ENCODE measurements at regions not wholly inside any gene's neighbourhood (a gene's known extent, or its start where the extent isn't known, plus 50 kb on each side); places are given as distances from the start of the nearest gene placed in this dataset.

DNA sequence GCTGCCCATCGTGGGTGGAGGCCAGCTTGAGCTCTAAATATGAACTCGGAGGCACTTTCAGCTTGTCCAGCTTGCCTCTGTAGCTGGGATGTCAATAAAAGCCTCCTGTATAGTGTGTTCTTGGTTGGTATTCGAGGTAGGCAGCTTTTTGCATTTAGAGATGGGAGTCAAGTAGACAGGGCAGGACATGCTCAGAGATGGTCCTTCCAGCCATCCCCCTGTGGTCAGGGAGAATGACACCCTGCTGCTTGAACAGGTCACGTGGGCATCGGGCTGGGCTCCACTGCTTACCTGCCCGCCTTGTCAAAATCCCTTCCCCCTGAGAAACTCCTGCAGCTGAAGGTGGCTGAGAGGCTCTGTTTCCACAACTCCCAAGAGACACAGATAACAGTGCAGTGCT, 302.5 kb downstream of the ZNF536 start:
- TF ChIP-seq, protein P1, sequence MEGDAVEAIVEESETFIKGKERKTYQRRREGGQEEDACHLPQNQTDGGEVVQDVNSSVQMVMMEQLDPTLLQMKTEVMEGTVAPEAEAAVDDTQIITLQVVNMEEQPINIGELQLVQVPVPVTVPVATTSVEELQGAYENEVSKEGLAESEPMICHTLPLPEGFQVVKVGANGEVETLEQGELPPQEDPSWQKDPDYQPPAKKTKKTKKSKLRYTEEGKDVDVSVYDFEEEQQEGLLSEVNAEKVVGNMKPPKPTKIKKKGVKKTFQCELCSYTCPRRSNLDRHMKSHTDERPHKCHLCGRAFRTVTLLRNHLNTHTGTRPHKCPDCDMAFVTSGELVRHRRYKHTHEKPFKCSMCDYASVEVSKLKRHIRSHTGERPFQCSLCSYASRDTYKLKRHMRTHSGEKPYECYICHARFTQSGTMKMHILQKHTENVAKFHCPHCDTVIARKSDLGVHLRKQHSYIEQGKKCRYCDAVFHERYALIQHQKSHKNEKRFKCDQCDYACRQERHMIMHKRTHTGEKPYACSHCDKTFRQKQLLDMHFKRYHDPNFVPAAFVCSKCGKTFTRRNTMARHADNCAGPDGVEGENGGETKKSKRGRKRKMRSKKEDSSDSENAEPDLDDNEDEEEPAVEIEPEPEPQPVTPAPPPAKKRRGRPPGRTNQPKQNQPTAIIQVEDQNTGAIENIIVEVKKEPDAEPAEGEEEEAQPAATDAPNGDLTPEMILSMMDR (conservative IDR thresholded peaks at IDR 0.05 in 1 of 2, IDR thresholded peaks at IDR 0.05 in 1 of 2; ENCODE audit: low read depth in 1 of 2, low read length in 2 of 2): no peak
- TF ChIP-seq EZH2 (IDR thresholded peaks at IDR 0.05; ENCODE audit: low read length, missing control alignments): no peak
- Histone ChIP-seq H3K27me3 (ENCODE audit: control insufficient read depth, insufficient read depth, low read length) (no peaks in the 10 kb centered on the region), H3K9me3 (ENCODE audit: control insufficient read depth, insufficient read depth, low read depth, low read length) (no peaks in the 10 kb centered on the region), H3K79me2 (ENCODE audit: control insufficient read depth, insufficient read depth, low read length) (no peaks in the 10 kb centered on the region), H3K4me2 (ENCODE audit: extremely low read depth, insufficient read depth, low read length) (no peak overlapping the region), H3K36me3 (ENCODE audit: control insufficient read depth, insufficient read depth, low read length) (no peaks in the 10 kb centered on the region), H3K4me3 (replicated peaks in 1 of 4; ENCODE audit: control extremely low read depth in 1 of 4, insufficient read depth in 1 of 4, low read depth in 3 of 4, low read length in 4 of 4) (no peak overlapping the region), H4K20me1 (ENCODE audit: control insufficient read depth, extremely low read depth, insufficient read depth, low read length) (no peaks in the 10 kb centered on the region), H3K4me1 (ENCODE audit: control insufficient read depth, extremely low read depth, insufficient read depth, low read length) (no peaks in the 10 kb centered on the region), H3K27ac (ENCODE audit: insufficient read depth, low read length) (no peak overlapping the region), H2AFZ (ENCODE audit: low read length) (no peak overlapping the region), H3K9ac (ENCODE audit: insufficient read depth, low read length) (no peak overlapping the region)
- no peak for DNase-seq (ENCODE audit: low read depth in 2 of 2)

DNA sequence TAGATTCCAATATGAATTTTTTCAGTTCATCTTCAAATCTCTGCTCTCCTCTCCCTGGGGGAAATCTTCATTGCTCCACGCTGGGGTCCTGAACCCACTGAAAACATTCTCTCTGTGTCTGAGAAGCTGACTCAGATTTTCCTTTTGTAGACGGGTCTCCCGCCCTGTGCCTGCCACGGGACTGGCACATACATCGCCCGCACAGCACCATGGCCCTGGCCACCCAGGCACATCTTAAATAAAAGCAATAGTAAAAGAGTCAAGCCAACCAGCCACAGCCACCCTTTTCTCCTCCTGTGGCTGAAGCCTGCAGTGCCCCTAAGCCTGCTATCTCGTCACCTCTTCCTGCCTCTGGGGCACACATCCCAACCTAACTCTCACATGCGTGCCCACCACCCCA, 301.2 kb downstream of the ZNF536 start:
- Histone ChIP-seq H3K4me2 (ENCODE audit: extremely low read depth, insufficient read depth, low read length) (no peak overlapping the region), H3K4me1 (ENCODE audit: control insufficient read depth, extremely low read depth, insufficient read depth, low read length) (no peaks in the 10 kb centered on the region), H2AFZ (ENCODE audit: low read length) (no peak overlapping the region), H3K9ac (ENCODE audit: insufficient read depth, low read length) (no peak overlapping the region), H3K27ac (ENCODE audit: insufficient read depth, low read length) (no peak overlapping the region), H3K27me3 (ENCODE audit: control insufficient read depth, insufficient read depth, low read length) (no peaks in the 10 kb centered on the region), H4K20me1 (ENCODE audit: control insufficient read depth, extremely low read depth, insufficient read depth, low read length) (no peaks in the 10 kb centered on the region), H3K36me3 (ENCODE audit: control insufficient read depth, insufficient read depth, low read length) (no peaks in the 10 kb centered on the region), H3K4me3 (replicated peaks in 1 of 4; ENCODE audit: control extremely low read depth in 1 of 4, insufficient read depth in 1 of 4, low read depth in 3 of 4, low read length in 4 of 4) (no peak overlapping the region), H3K79me2 (ENCODE audit: control insufficient read depth, insufficient read depth, low read length) (no peaks in the 10 kb centered on the region), H3K9me3 (ENCODE audit: control insufficient read depth, insufficient read depth, low read depth, low read length) (no peaks in the 10 kb centered on the region)
- TF ChIP-seq EZH2 (IDR thresholded peaks at IDR 0.05; ENCODE audit: low read length, missing control alignments): no peak
- TF ChIP-seq, protein P1 (conservative IDR thresholded peaks at IDR 0.05 in 1 of 2, IDR thresholded peaks at IDR 0.05 in 1 of 2; ENCODE audit: low read depth in 1 of 2, low read length in 2 of 2): no peak
- DNase-seq (ENCODE audit: low read depth in 2 of 2): no peak

GRCh38 chr19:30672926-30673325, 300.7 kb downstream of the ZNF536 start:
- no peak for DNase-seq (ENCODE audit: low read depth in 2 of 2)
- Histone ChIP-seq H3K27ac (ENCODE audit: insufficient read depth, low read length) (no peak overlapping the region), H3K4me3 (replicated peaks in 1 of 4; ENCODE audit: control extremely low read depth in 1 of 4, insufficient read depth in 1 of 4, low read depth in 3 of 4, low read length in 4 of 4) (no peak overlapping the region), H3K36me3 (ENCODE audit: control insufficient read depth, insufficient read depth, low read length) (no peaks in the 10 kb centered on the region), H3K9me3 (ENCODE audit: control insufficient read depth, insufficient read depth, low read depth, low read length) (no peaks in the 10 kb centered on the region), H3K4me1 (ENCODE audit: control insufficient read depth, extremely low read depth, insufficient read depth, low read length) (no peaks in the 10 kb centered on the region), H3K79me2 (ENCODE audit: control insufficient read depth, insufficient read depth, low read length) (no peaks in the 10 kb centered on the region), H4K20me1 (ENCODE audit: control insufficient read depth, extremely low read depth, insufficient read depth, low read length) (no peaks in the 10 kb centered on the region), H3K27me3 (ENCODE audit: control insufficient read depth, insufficient read depth, low read length) (no peaks in the 10 kb centered on the region), H3K4me2 (ENCODE audit: extremely low read depth, insufficient read depth, low read length) (no peak overlapping the region), H3K9ac (ENCODE audit: insufficient read depth, low read length) (no peak overlapping the region), H2AFZ (ENCODE audit: low read length) (no peak overlapping the region)
- TF ChIP-seq, protein P1 (conservative IDR thresholded peaks at IDR 0.05 in 1 of 2, IDR thresholded peaks at IDR 0.05 in 1 of 2; ENCODE audit: low read depth in 1 of 2, low read length in 2 of 2): no peak
- no peak for TF ChIP-seq EZH2 (IDR thresholded peaks at IDR 0.05; ENCODE audit: low read length, missing control alignments)

Data from fibroblast of lung (primary cell).